ENCODE measurements at regions not wholly inside any gene's neighbourhood (a gene's known extent, or its start where the extent isn't known, plus 50 kb on each side); places are given as distances from the start of the nearest gene placed in this dataset.

DNA sequence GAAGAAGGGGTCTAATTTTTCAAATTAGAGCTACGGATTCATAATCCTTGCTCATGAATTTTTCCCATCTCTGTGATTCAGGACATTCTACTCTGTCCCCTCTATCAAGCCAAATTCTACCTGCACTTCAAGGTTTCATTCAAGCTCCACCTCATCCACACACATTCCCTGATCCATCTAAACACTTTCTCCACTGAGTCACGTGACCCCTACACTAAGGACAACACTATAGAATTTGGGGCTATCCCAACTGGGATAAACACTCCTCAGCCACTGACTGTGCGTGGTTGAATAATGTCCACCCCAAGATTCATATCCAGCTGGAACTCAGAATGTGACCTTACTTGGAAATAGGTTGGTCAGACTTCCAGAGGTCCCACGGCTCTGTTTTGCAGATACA is 159.9 kb upstream of the ACVR2A start:
- TF ChIP-seq ZNF747 (tag by site-specific recombination; IDR thresholded peaks at IDR 0.05) (no peak), GFI1B (tag by site-specific recombination; IDR thresholded peaks at IDR 0.05) (no peak), ZNF830 (tag by site-specific recombination; IDR thresholded peaks at IDR 0.05; ENCODE audit: low read depth) (no peak), ZNF629 (tag by site-specific recombination; IDR thresholded peaks at IDR 0.05) (no peak), SETDB1 (IDR thresholded peaks at IDR 0.05; ENCODE audit: insufficient read length, low read length) (no peak), ZNF274 (IDR thresholded peaks at IDR 0.05; ENCODE audit: low read length) (no peak), ZNF274 (tag by site-specific recombination; IDR thresholded peaks at IDR 0.05; ENCODE audit: borderline replicate concordance) (no peak)
- TF ChIP-seq, protein P1, sequence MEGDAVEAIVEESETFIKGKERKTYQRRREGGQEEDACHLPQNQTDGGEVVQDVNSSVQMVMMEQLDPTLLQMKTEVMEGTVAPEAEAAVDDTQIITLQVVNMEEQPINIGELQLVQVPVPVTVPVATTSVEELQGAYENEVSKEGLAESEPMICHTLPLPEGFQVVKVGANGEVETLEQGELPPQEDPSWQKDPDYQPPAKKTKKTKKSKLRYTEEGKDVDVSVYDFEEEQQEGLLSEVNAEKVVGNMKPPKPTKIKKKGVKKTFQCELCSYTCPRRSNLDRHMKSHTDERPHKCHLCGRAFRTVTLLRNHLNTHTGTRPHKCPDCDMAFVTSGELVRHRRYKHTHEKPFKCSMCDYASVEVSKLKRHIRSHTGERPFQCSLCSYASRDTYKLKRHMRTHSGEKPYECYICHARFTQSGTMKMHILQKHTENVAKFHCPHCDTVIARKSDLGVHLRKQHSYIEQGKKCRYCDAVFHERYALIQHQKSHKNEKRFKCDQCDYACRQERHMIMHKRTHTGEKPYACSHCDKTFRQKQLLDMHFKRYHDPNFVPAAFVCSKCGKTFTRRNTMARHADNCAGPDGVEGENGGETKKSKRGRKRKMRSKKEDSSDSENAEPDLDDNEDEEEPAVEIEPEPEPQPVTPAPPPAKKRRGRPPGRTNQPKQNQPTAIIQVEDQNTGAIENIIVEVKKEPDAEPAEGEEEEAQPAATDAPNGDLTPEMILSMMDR (tag by site-specific recombination; IDR thresholded peaks at IDR 0.05): no peak
- TF ChIP-seq, protein P2, sequence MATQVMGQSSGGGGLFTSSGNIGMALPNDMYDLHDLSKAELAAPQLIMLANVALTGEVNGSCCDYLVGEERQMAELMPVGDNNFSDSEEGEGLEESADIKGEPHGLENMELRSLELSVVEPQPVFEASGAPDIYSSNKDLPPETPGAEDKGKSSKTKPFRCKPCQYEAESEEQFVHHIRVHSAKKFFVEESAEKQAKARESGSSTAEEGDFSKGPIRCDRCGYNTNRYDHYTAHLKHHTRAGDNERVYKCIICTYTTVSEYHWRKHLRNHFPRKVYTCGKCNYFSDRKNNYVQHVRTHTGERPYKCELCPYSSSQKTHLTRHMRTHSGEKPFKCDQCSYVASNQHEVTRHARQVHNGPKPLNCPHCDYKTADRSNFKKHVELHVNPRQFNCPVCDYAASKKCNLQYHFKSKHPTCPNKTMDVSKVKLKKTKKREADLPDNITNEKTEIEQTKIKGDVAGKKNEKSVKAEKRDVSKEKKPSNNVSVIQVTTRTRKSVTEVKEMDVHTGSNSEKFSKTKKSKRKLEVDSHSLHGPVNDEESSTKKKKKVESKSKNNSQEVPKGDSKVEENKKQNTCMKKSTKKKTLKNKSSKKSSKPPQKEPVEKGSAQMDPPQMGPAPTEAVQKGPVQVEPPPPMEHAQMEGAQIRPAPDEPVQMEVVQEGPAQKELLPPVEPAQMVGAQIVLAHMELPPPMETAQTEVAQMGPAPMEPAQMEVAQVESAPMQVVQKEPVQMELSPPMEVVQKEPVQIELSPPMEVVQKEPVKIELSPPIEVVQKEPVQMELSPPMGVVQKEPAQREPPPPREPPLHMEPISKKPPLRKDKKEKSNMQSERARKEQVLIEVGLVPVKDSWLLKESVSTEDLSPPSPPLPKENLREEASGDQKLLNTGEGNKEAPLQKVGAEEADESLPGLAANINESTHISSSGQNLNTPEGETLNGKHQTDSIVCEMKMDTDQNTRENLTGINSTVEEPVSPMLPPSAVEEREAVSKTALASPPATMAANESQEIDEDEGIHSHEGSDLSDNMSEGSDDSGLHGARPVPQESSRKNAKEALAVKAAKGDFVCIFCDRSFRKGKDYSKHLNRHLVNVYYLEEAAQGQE (tag by site-specific recombination; IDR thresholded peaks at IDR 0.05): no peak
- TF ChIP-seq, protein P3, sequence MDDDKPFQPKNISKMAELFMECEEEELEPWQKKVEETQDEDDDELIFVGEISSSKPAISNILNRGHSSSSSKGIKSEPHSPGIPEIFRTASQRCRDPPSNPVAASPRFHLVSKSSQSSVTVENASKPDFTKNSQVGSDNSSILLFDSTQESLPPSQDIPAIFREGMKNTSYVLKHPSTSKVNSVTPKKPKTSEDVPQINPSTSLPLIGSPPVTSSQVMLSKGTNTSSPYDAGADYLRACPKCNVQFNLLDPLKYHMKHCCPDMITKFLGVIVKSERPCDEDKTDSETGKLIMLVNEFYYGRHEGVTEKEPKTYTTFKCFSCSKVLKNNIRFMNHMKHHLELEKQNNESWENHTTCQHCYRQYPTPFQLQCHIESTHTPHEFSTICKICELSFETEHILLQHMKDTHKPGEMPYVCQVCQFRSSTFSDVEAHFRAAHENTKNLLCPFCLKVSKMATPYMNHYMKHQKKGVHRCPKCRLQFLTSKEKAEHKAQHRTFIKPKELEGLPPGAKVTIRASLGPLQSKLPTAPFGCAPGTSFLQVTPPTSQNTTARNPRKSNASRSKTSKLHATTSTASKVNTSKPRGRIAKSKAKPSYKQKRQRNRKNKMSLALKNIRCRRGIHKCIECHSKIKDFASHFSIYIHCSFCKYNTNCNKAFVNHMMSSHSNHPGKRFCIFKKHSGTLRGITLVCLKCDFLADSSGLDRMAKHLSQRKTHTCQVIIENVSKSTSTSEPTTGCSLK (tag by site-specific recombination; IDR thresholded peaks at IDR 0.05): no peak

All from HEK293 (cell line).